Endothelial cell of umbilical vein (primary cell): ENCODE measurements at regions not wholly inside any gene's neighbourhood (a gene's known extent, or its start where the extent isn't known, plus 50 kb on each side); places are given as distances from the start of the nearest gene placed in this dataset.

Experiments used
- BruUV-seq: library from RNA; stranded (reverse); fragments of 400-500 nt; replicated peaks from 2 replicates; lab custom pipeline; 2021; lab: Mats Ljungman, UMichigan
- CTCF ChIA-PET: fragments of 300-600, 350-600 bp; sonication (Branson Sonifier 250); formaldehyde crosslinking; loops from one replicate; lab custom pipeline; 2021; ENCODE audit warnings: antibody characterized with exemption, inconsistent platforms; lab: Charles Lee
- POLR2A ChIA-PET: fragments of 300-600, 350-600 bp; sonication (Branson Sonifier 250); formaldehyde crosslinking; loops from one replicate; lab custom pipeline; 2021; ENCODE audit warnings: antibody characterized with exemption, inconsistent platforms; lab: Charles Lee
- DNase-seq: peaks from one replicate; pipeline ENCODE4 v3.0.0-alpha.2; 2011; ENCODE audit warnings: low read depth, low spot score
- FAIRE-seq: peaks from 2 replicates; lab custom pipeline; 2011; peaks lifted over from hg19 to GRCh38; lab: Jason Lieb, UNC
- H2AFZ ChIP-seq: 2 replicates; pipeline ENCODE4 v1.6.0; 2012; ENCODE audit warnings: low read depth, low read length, control low read depth, inconsistent platforms
- H3K27ac ChIP-seq: 2 replicates; pipeline ENCODE4 v1.5.1; 2011; ENCODE audit warnings: low read depth, mild to moderate bottlenecking, control low read depth, low read length, moderate library complexity; ENCODE audit not compliant: insufficient read depth
- H3K27me3 ChIP-seq, 2 experiments: 2 replicates each; pipeline versions ENCODE4 v1.6.0 to v1.6.1; 2011; ENCODE audit warnings: low read length in 2 of 2, mixed read lengths in 1 of 2; ENCODE audit not compliant: control insufficient read depth in 2 of 2, insufficient read depth in 2 of 2
- H3K36me3 ChIP-seq, 2 experiments: 2 replicates in 1 of 2; 3 replicates in 1 of 2; pipeline ENCODE4 v1.5.1; 2011; ENCODE audit warnings: low read length in 2 of 2, mild to moderate bottlenecking in 1 of 2, moderate library complexity in 1 of 2; ENCODE audit not compliant: control insufficient read depth in 2 of 2, insufficient read depth in 2 of 2; ENCODE audit errors: extremely low read depth in 1 of 2
- H3K4me1 ChIP-seq: 3 replicates; pipeline ENCODE4 v1.5.1; 2011; ENCODE audit warnings: mild to moderate bottlenecking, low read length; ENCODE audit not compliant: control insufficient read depth, insufficient read depth; ENCODE audit errors: extremely low read depth
- H3K4me2 ChIP-seq: 2 replicates; pipeline ENCODE4 v1.6.1; 2011; ENCODE audit warnings: low read length, control low read depth, mixed read lengths; ENCODE audit not compliant: insufficient read depth
- H3K4me3 ChIP-seq, 3 experiments: fragments of 200-600 bp in 1 of 3; sonication (generic), shearing (Covaris generic) in 1 of 3; replicated peaks in 1 of 3; 2 replicates each; pipeline ENCODE4 v1.5.1; 2011 to 2016; ENCODE audit warnings: control low read depth in 3 of 3, low read length in 3 of 3, mild to moderate bottlenecking in 2 of 3, inconsistent platforms in 1 of 3, low read depth in 1 of 3, moderate library complexity in 1 of 3; ENCODE audit not compliant: insufficient read depth in 1 of 3
- H3K79me2 ChIP-seq: 2 replicates; pipeline ENCODE4 v1.6.0; 2012; ENCODE audit warnings: low read length, inconsistent platforms; ENCODE audit not compliant: control insufficient read depth, insufficient read depth
- H3K9ac ChIP-seq: replicated peaks from 2 replicates; pipeline ENCODE3; 2011; ENCODE audit warnings: low read length, control low read depth; ENCODE audit not compliant: insufficient read depth; ENCODE audit errors: extremely low read depth
- H3K9me1 ChIP-seq: replicated peaks from 3 replicates; pipeline ENCODE4 v1.6.0; 2011; ENCODE audit warnings: mild to moderate bottlenecking, low read length; ENCODE audit not compliant: control insufficient read depth, insufficient read depth; ENCODE audit errors: extremely low read depth
- H3K9me3 ChIP-seq: replicated peaks from 2 replicates; pipeline ENCODE4 v1.5.1; 2012; ENCODE audit warnings: low read length, inconsistent platforms; ENCODE audit not compliant: control insufficient read depth, insufficient read depth
- H4K20me1 ChIP-seq: replicated peaks from 2 replicates; pipeline ENCODE3; 2011; ENCODE audit warnings: mild to moderate bottlenecking, low read length; ENCODE audit not compliant: control insufficient read depth, insufficient read depth; ENCODE audit errors: extremely low read depth
- CTCF ChIP-seq, 2 donors: IDR thresholded peaks; 1 replicate in 1 of 2; 2 replicates in 1 of 2; pipeline ENCODE4 v1.5.1; 2011; ENCODE audit warnings: low read length in 2 of 2, mild to moderate bottlenecking in 2 of 2, moderate library complexity in 2 of 2, control low read depth in 1 of 2, inconsistent platforms in 1 of 2, low read depth in 1 of 2; ENCODE audit not compliant: insufficient read depth in 1 of 2; ENCODE audit errors: extremely low read depth in 1 of 2
- EZH2 ChIP-seq: IDR thresholded peaks from 2 replicates; pipeline ENCODE4 v1.6.1; 2012; ENCODE audit warnings: borderline replicate concordance, low read depth, mild to moderate bottlenecking, moderate library complexity, low read length, inconsistent platforms; ENCODE audit not compliant: severe bottlenecking
- FOS ChIP-seq: IDR thresholded peaks from 2 replicates; pipeline ENCODE4 v1.6.1; 2011; ENCODE audit warnings: mild to moderate bottlenecking, low read length, moderate library complexity, borderline replicate concordance; ENCODE audit not compliant: insufficient read depth
- GATA2 ChIP-seq: IDR thresholded peaks from 2 replicates; pipeline ENCODE4 v1.7.0; 2011; ENCODE audit warnings: low read depth, mild to moderate bottlenecking, moderate library complexity, mixed read lengths, low read length; ENCODE audit not compliant: insufficient read length, insufficient read depth
- JUN ChIP-seq: IDR thresholded peaks from 2 replicates; pipeline ENCODE4 v1.6.1; 2011; ENCODE audit warnings: borderline replicate concordance, low read depth; ENCODE audit not compliant: insufficient read length, insufficient read depth
- MAX ChIP-seq: IDR thresholded peaks from 2 replicates; pipeline ENCODE4 v1.6.1; 2011; ENCODE audit not compliant: insufficient read depth, insufficient read length
- MYC ChIP-seq: IDR thresholded peaks from one replicate; pipeline ENCODE4 v1.6.1; 2011; ENCODE audit warnings: mild to moderate bottlenecking, low read depth, low read length
- POLR2A ChIP-seq: IDR thresholded peaks from 2 replicates; pipeline ENCODE4 v1.6.1; 2012; ENCODE audit warnings: low read depth, mild to moderate bottlenecking, control low read depth, low read length
- POLR2AphosphoS5 ChIP-seq: IDR thresholded peaks from 2 replicates; pipeline ENCODE4 v1.6.1; 2012; ENCODE audit warnings: low read depth, mild to moderate bottlenecking, control low read depth, low read length, moderate library complexity; ENCODE audit not compliant: insufficient read depth
- dilution Hi-C: fragments of 300-500 bp; cut with MboI; formaldehyde crosslinking; loops from one replicate; pipeline ENCODE4 v1.15.0; 2019; ENCODE audit warnings: low sequenced_read_pairs; ENCODE audit not compliant: extremely low pct_ligation_motif_present
- intact Hi-C: fragments of 100-400 bp; cut with micrococcal nuclease; formaldehyde crosslinking; loops from one replicate; pipeline ENCODE4 v1.10.0; 2022

- no peak overlapping the region for H3K4me2 ChIP-seq
- H3K9me1 ChIP-seq = no peaks in the 10 kb centered on the region
- BruUV-seq = no TSS peak
- no peaks in the 10 kb centered on the region for H3K79me2 ChIP-seq
- no peaks in the 10 kb centered on the region for H4K20me1 ChIP-seq
- no peaks in the 10 kb centered on the region for H3K27me3 ChIP-seq
- H3K4me1 ChIP-seq = no peaks in the 10 kb centered on the region
- DNase-seq = no peak
- H3K9ac ChIP-seq = no peak overlapping the region
- H3K36me3 ChIP-seq = no peaks in the 10 kb centered on the region
- H3K9me3 ChIP-seq = no peaks in the 10 kb centered on the region
- intact Hi-C loops (no loop called here), dilution Hi-C loops (no loop called here)
- CTCF ChIA-PET = no interaction called here
- POLR2A ChIA-PET = no interaction called here
- H3K4me3 ChIP-seq = no peak overlapping the region
- no peak overlapping the region for H2AFZ ChIP-seq
- no peak overlapping the region for H3K27ac ChIP-seq
- FAIRE-seq = no peak
- TF ChIP-seq EZH2 = no peak
Observed at GRCh38 chr13:68905186-68905585, 1202.4 kb upstream of the ATXN8OS start.

- dilution Hi-C loops (no loop called here), intact Hi-C loops (no loop called here)
- FAIRE-seq (no peak), DNase-seq (no peak)
- ChIA-PET CTCF (no interaction called here), POLR2A (no interaction called here)
- no peak overlapping the region for H3K4me2 ChIP-seq
- no peaks in the 10 kb centered on the region for H3K9me1 ChIP-seq
- H3K27me3 ChIP-seq = no peaks in the 10 kb centered on the region
- no peaks in the 10 kb centered on the region for H3K9me3 ChIP-seq
- H2AFZ ChIP-seq = no peak overlapping the region
- TF ChIP-seq MYC (no peak), POLR2AphosphoS5 (no peak), FOS (no peak), GATA2 (no peak), MAX (no peak), EZH2 (no peak), JUN (no peak), POLR2A (no peak), CTCF (IDR thresholded peaks at IDR 0.05; ENCODE audit: extremely low read depth in 1 of 2, insufficient read depth in 1 of 2, low read depth in 1 of 2, low read length in 2 of 2) (no peak)
- no peak overlapping the region for H3K4me3 ChIP-seq
- H3K9ac ChIP-seq = no peak overlapping the region
- H4K20me1 ChIP-seq = no peaks in the 10 kb centered on the region
- BruUV-seq = no TSS peak
- no peaks in the 10 kb centered on the region for H3K4me1 ChIP-seq
- H3K79me2 ChIP-seq = no peaks in the 10 kb centered on the region
- H3K27ac ChIP-seq = no peak overlapping the region
- H3K36me3 ChIP-seq = no peaks in the 10 kb centered on the region
Observed at GRCh38 chr13:68897331-68897928, 1210.2 kb upstream of the ATXN8OS start.
